IMR-90 (cell line): ENCODE measurements at regions not wholly inside any gene's neighbourhood (a gene's known extent, or its start where the extent isn't known, plus 50 kb on each side); places are given as distances from the start of the nearest gene placed in this dataset.

ENCODE experiments used
- ATAC-seq: fragments of 200-7000 bp; cut with Tn5 transposase; 2 replicates; pipeline ENCODE4 v1.9.1; 2020; ENCODE audit warnings: low read depth, mild to moderate bottlenecking, moderate library complexity
- BruUV-seq: library from RNA; stranded (reverse); fragments of 400-500 nt; replicated peaks from 2 replicates; lab custom pipeline; 2021; lab: Mats Ljungman, UMichigan
- CTCF ChIA-PET: fragments of 300-600 bp; formaldehyde crosslinking; extraction: SDS; loops from one replicate; lab custom pipeline; 2021; ENCODE audit warnings: antibody characterized with exemption; lab: Yijun Ruan, JAX
- POLR2A ChIA-PET: fragments of 300-600 bp; sonication (Branson Sonifier 250); formaldehyde crosslinking; loops from one replicate; lab custom pipeline; 2022; ENCODE audit warnings: antibody characterized with exemption; ENCODE audit not compliant: unreplicated experiment; lab: Charles Lee
- DNase-seq: peaks from one replicate; pipeline ENCODE4 v3.0.0; 2013
- H2AFZ ChIP-seq: replicated peaks from 2 replicates; pipeline ENCODE3; 2013; ENCODE audit warnings: low read length, mild to moderate bottlenecking; ENCODE audit not compliant: poor library complexity
- H2AK5ac ChIP-seq: 2 replicates; pipeline ENCODE4 v1.6.1; 2013; ENCODE audit warnings: low read depth, low read length, inconsistent platforms
- H2AK9ac ChIP-seq: replicated peaks from 2 replicates; pipeline ENCODE3; 2013; ENCODE audit warnings: mild to moderate bottlenecking, low read depth, low read length, moderate library complexity; ENCODE audit not compliant: poor library complexity
- H2BK120ac ChIP-seq: 2 replicates; pipeline ENCODE4 v1.6.1; 2013; ENCODE audit warnings: low read depth, low read length, inconsistent platforms
- H2BK15ac ChIP-seq: 3 replicates; pipeline ENCODE4 v1.6.1; 2013; ENCODE audit warnings: low read depth, low read length, inconsistent platforms
- H2BK20ac ChIP-seq: 2 replicates; pipeline ENCODE4 v1.6.1; 2013; ENCODE audit warnings: low read depth, mild to moderate bottlenecking, inconsistent platforms, low read length, moderate library complexity
- H2BK5ac ChIP-seq: 2 replicates; pipeline ENCODE4 v1.6.1; 2013; ENCODE audit warnings: mild to moderate bottlenecking, low read depth, low read length, inconsistent platforms; ENCODE audit not compliant: poor library complexity, severe bottlenecking
- H3K14ac ChIP-seq: replicated peaks from 2 replicates; pipeline ENCODE4 v1.6.1; 2013; ENCODE audit warnings: low read depth, low read length, inconsistent platforms
- H3K18ac ChIP-seq: 2 replicates; pipeline ENCODE4 v1.6.1; 2013; ENCODE audit warnings: low read depth, low read length, control low read depth
- H3K23ac ChIP-seq: 2 replicates; pipeline ENCODE4 v1.6.1; 2013; ENCODE audit warnings: low read depth, low read length, inconsistent platforms
- H3K27ac ChIP-seq: 2 replicates; pipeline ENCODE4 v1.5.1; 2013; ENCODE audit warnings: mild to moderate bottlenecking, control low read depth, low read length; ENCODE audit not compliant: insufficient read depth
- H3K27me3 ChIP-seq: 2 replicates; pipeline ENCODE4 v1.6.1; 2013; ENCODE audit warnings: low read length; ENCODE audit not compliant: control insufficient read depth, insufficient read depth
- H3K36me3 ChIP-seq: 2 replicates; pipeline ENCODE4 v1.6.1; 2013; ENCODE audit warnings: low read length, mixed read lengths; ENCODE audit not compliant: control insufficient read depth, insufficient read depth
- H3K4ac ChIP-seq: 2 replicates; pipeline ENCODE4 v1.6.1; 2013; ENCODE audit warnings: low read depth, low read length, inconsistent platforms
- H3K4me1 ChIP-seq: 2 replicates; pipeline ENCODE4 v1.6.1; 2013; ENCODE audit warnings: low read length, mixed read lengths; ENCODE audit not compliant: control insufficient read depth, insufficient read depth
- H3K4me2 ChIP-seq: 2 replicates; pipeline ENCODE4 v1.6.1; 2013; ENCODE audit warnings: low read depth, mild to moderate bottlenecking, control low read depth, low read length, moderate library complexity
- H3K4me3 ChIP-seq: 2 replicates; pipeline ENCODE4 v1.5.1; 2013; ENCODE audit warnings: low read depth, mild to moderate bottlenecking, control low read depth, low read length, moderate library complexity; ENCODE audit not compliant: insufficient read depth
- H3K56ac ChIP-seq: 2 replicates; pipeline ENCODE4 v1.6.1; 2013; ENCODE audit warnings: low read length, inconsistent platforms; ENCODE audit not compliant: insufficient read depth; ENCODE audit errors: extremely low read depth
- H3K79me1 ChIP-seq, 2 experiments: 2 replicates each; pipeline ENCODE4 v1.6.1; 2013; ENCODE audit warnings: low read length in 2 of 2, inconsistent platforms in 1 of 2, low read depth in 1 of 2
- H3K9ac ChIP-seq: 2 replicates; pipeline ENCODE4 v1.6.1; 2013; ENCODE audit warnings: low read depth, low read length, control low read depth
- H3K9me1 ChIP-seq: 2 replicates; pipeline ENCODE4 v1.6.1; 2013; ENCODE audit warnings: low read length, inconsistent platforms; ENCODE audit not compliant: insufficient read depth
- H3K9me3 ChIP-seq: 2 replicates; pipeline ENCODE4 v1.6.1; 2013; ENCODE audit warnings: low read length; ENCODE audit not compliant: control insufficient read depth, insufficient read depth
- H4K20me1 ChIP-seq: 2 replicates; pipeline ENCODE4 v1.6.1; 2013; ENCODE audit warnings: low read length, inconsistent platforms; ENCODE audit not compliant: insufficient read depth
- H4K5ac ChIP-seq: 2 replicates; pipeline ENCODE4 v1.6.1; 2013; ENCODE audit warnings: mild to moderate bottlenecking, low read depth, low read length, control low read depth
- H4K8ac ChIP-seq, 2 experiments: 2 replicates each; pipeline ENCODE4 v1.6.1; 2013; ENCODE audit warnings: low read depth in 2 of 2, low read length in 2 of 2, control low read depth in 1 of 2, inconsistent platforms in 1 of 2
- H4K91ac ChIP-seq: 2 replicates; pipeline ENCODE4 v1.6.1; 2013; ENCODE audit warnings: low read depth, low read length, inconsistent platforms; ENCODE audit not compliant: insufficient read depth
- ELK1 ChIP-seq: fragments of 150-350 bp; IDR thresholded peaks from 2 replicates; pipeline ENCODE4 v1.6.1; 2016; ENCODE audit warnings: low read depth, mild to moderate bottlenecking, low read length, moderate library complexity, borderline replicate concordance
- MAFK ChIP-seq: IDR thresholded peaks from 2 replicates; pipeline ENCODE4 v1.6.1; 2012; ENCODE audit warnings: low read depth, low read length, improper control_type of control experiment
- MAZ ChIP-seq: IDR thresholded peaks from 2 replicates; pipeline ENCODE4 v1.6.1; 2012; ENCODE audit warnings: low read depth, mild to moderate bottlenecking, low read length, improper control_type of control experiment, moderate library complexity, borderline replicate concordance
- MXI1 ChIP-seq: IDR thresholded peaks from 2 replicates; pipeline ENCODE4 v1.6.1; 2012; ENCODE audit warnings: low read depth, mild to moderate bottlenecking, low read length, moderate library complexity, borderline replicate concordance
- POLR2A ChIP-seq: IDR thresholded peaks from 2 replicates; pipeline ENCODE4 v1.6.1; 2012; ENCODE audit warnings: mild to moderate bottlenecking, low read depth, low read length
- RAD21 ChIP-seq: IDR thresholded peaks from 2 replicates; pipeline ENCODE4 v1.6.1; 2012; ENCODE audit warnings: low read length, improper control_type of control experiment
- WGBS, 2 experiments: methylation state at CpG; one replicate each; pipeline versions ENCODE4 v1.1.5 to v1.1.7; 2013; ENCODE audit warnings: missing lambda C conversion rate in 2 of 2; ENCODE audit not compliant: insufficient read length in 1 of 2; ENCODE audit errors: extremely low coverage in 2 of 2; 5-methylcytosine and 5-hydroxymethylcytosine counted together
- dilution Hi-C: fragments of 300-500 bp; cut with HindIII; formaldehyde crosslinking; loops from one replicate; pipeline ENCODE4 v1.14.3; 2018; ENCODE audit warnings: low sequenced_read_pairs; ENCODE audit not compliant: unreplicated experiment
- in situ Hi-C: fragments of 300-500 bp; cut with MboI; formaldehyde crosslinking; loops from 3 replicates; pipeline ENCODE4 v1.14.3; 2019; ENCODE audit warnings: low sequenced_read_pairs, inconsistent platforms, mixed read lengths
- intact Hi-C: fragments of 100-400 bp; cut with micrococcal nuclease; formaldehyde crosslinking; loops from 2 replicates; pipeline ENCODE4 v1.10.0; 2022

GRCh38 chr12:92485351-92486348, 217.1 kb upstream of the PLEKHG7 start (continued):
- no peak for TF ChIP-seq POLR2A

- CTCF ChIA-PET, result interaction anchor here (0.6 kb wide), 1 partner anchor 55 kb away, joined by 5 read pairs; no protein-coding TSS in a partner anchor
- in situ Hi-C loops, result no loop called here
- H2BK15ac ChIP-seq, result no peak overlapping the region
- no peak overlapping the region for H2AK9ac ChIP-seq
- no peaks in the 10 kb centered on the region for H3K9me1 ChIP-seq
- no peak overlapping the region for H3K56ac ChIP-seq
- no peak overlapping the region for H4K91ac ChIP-seq
- H4K20me1 ChIP-seq, result no peaks in the 10 kb centered on the region
- no peak overlapping the region for H2AK5ac ChIP-seq
- no peaks in the 10 kb centered on the region for H3K79me1 ChIP-seq
- no TSS peak for BruUV-seq
- H4K8ac ChIP-seq, result no peak overlapping the region
- WGBS, 2 experiments, result no CpG with 5 or more reads among the region's 2 CpGs
- no peak overlapping the region for H3K27ac ChIP-seq
- dilution Hi-C loops, result no loop called here
- POLR2A ChIA-PET, result no interaction called here
- no peak for DNase-seq
- no peaks in the 10 kb centered on the region for H3K36me3 ChIP-seq
- no peaks in the 10 kb centered on the region for H3K9me3 ChIP-seq
- H4K5ac ChIP-seq, result no peak overlapping the region
- H3K9ac ChIP-seq, result no peak overlapping the region
- no peak overlapping the region for H3K4me2 ChIP-seq
- no peak overlapping the region for H3K4ac ChIP-seq
- no peak overlapping the region for H3K14ac ChIP-seq
- no peak overlapping the region for H3K18ac ChIP-seq
- no peak for ATAC-seq
- intact Hi-C loops, result no loop called here
- no peaks in the 10 kb centered on the region for H3K27me3 ChIP-seq
- TF ChIP-seq MXI1 (no peak), MAFK (no peak), RAD21 (no peak), MAZ (no peak), ELK1 (no peak)
- H2BK120ac ChIP-seq, result no peak overlapping the region
- H2BK5ac ChIP-seq, result no peak overlapping the region
- H3K4me3 ChIP-seq, result no peak overlapping the region
- H2AFZ ChIP-seq, result no peak overlapping the region
- H3K23ac ChIP-seq, result no peak overlapping the region
- no peaks in the 10 kb centered on the region for H3K4me1 ChIP-seq
- H2BK20ac ChIP-seq, result no peak overlapping the region
Observed at GRCh38 chr12:92482599-92482998, 220.2 kb upstream of the PLEKHG7 start.
